Dendritic cell treated with granulocyte-macrophage colony-stimulating factor and Interleukin-4, amounts not matched to agents 40 ng/mL and 50 ng/mL, for 4 days (primary cell): ENCODE measurements at regions not wholly inside any gene's neighbourhood (a gene's known extent, or its start where the extent isn't known, plus 50 kb on each side); places are given as distances from the start of the nearest gene placed in this dataset.
A peak's percentile ranks its signal among the peaks of the same experiment; 100 is the strongest.

Experiments
- H3K27ac Mint-ChIP-seq: one replicate; pipeline ENCODE4 v1.8.0; 2022; ENCODE audit warnings: mild to moderate bottlenecking, mixed read lengths
- H3K27me3 Mint-ChIP-seq: one replicate; pipeline ENCODE4 v1.8.0; 2022; ENCODE audit warnings: mild to moderate bottlenecking, mixed read lengths
- H3K36me3 Mint-ChIP-seq: one replicate; pipeline ENCODE4 v1.8.0; 2022; ENCODE audit warnings: low read depth, mixed read lengths
- H3K4me1 Mint-ChIP-seq: one replicate; pipeline ENCODE4 v1.8.0; 2022; ENCODE audit warnings: low read depth, mixed read lengths
- H3K4me3 Mint-ChIP-seq: one replicate; pipeline ENCODE4 v1.8.0; 2022; ENCODE audit warnings: mild to moderate bottlenecking, moderate library complexity, mixed read lengths
- H3K9me3 Mint-ChIP-seq: one replicate; pipeline ENCODE4 v1.8.0; 2022; ENCODE audit warnings: mixed read lengths
- intact Hi-C: fragments of 100-400 bp; cut with micrococcal nuclease; formaldehyde crosslinking; loops from one replicate; pipeline ENCODE4 v1.15.0; 2022

DNA sequence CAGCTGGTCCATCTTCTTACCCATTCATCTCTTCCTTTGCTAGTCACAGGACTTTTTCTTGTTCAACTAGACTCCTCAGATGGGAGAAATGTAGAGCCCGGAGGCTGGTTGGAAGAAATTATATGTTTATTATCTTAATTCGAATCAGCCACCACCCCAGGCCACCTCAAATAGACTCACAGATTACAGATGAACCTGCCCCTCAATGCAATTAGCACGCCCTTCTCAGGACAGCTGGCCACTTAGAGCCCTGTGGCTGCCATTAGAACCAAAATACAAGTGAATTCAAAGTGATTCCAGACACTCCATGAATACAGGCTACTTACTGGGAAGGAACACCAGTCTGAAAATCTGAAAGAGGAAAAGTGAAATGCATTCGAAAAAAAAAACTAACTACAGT, 176.4 kb downstream of the MAFB start:
- Mint-ChIP-seq H3K27ac (no peak overlapping the region), H3K27me3 (no peaks in the 10 kb centered on the region), H3K4me1 (peaks cover 65% of the 10 kb centered on the region), H3K4me3 (no peak overlapping the region), H3K36me3 (no peaks in the 10 kb centered on the region), H3K9me3 (no peaks in the 10 kb centered on the region)
- intact Hi-C loops, result no loop called here

DNA sequence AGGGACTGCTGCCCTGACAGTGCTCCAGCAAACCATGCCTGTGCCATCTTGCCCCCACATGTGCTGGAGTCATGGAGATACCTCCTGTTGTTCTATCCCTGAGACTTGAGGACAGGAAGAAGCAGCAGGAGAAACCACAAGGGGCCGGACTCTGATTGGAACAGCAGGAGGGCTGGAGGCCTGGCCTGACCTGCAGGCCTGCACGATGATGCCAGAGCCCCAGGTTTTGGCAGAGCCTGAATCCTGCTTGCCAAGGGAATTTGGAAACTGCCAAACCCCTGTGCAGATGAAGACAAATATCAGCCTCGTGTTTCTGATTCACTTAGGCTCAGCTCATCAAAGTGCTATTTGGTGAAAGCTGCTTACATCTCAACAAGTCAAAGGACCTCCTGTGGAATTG, 177.6 kb downstream of the MAFB start:
- Mint-ChIP-seq H3K36me3 (no peaks in the 10 kb centered on the region), H3K27ac (peak overlapping the region; percentile 45), H3K4me3 (no peak overlapping the region), H3K9me3 (no peaks in the 10 kb centered on the region), H3K27me3 (no peaks in the 10 kb centered on the region), H3K4me1 (peaks cover 73% of the 10 kb centered on the region)
- intact Hi-C loops, result no loop called here

DNA sequence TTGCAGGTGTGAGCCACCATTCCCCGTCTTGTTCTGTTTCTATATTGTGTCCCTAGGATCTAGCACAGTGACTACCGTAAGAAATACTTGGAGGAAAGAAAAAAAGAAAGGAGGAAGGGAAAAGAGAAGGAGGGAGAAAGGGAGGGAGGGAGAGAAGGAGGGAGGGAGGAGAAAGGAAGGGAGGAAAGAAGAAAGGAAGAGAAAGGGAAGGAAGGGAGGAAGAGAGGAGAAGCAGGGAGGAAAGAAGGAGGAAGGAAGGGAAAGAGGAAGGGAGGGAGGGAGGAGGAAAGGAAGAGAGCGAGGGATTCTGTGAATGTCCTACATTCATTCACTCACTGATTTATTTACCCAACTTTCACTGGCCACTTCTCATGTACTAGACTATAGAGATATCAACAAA, 178.4 kb downstream of the MAFB start:
- no peaks in the 10 kb centered on the region for H3K27me3 Mint-ChIP-seq
- no peak overlapping the region for H3K4me3 Mint-ChIP-seq
- peaks cover 82% of the 10 kb centered on the region for H3K4me1 Mint-ChIP-seq
- H3K27ac Mint-ChIP-seq, result peak overlapping the region; percentile 45
- H3K36me3 Mint-ChIP-seq, result no peaks in the 10 kb centered on the region
- no peaks in the 10 kb centered on the region for H3K9me3 Mint-ChIP-seq
- intact Hi-C loops, result no loop called here

DNA sequence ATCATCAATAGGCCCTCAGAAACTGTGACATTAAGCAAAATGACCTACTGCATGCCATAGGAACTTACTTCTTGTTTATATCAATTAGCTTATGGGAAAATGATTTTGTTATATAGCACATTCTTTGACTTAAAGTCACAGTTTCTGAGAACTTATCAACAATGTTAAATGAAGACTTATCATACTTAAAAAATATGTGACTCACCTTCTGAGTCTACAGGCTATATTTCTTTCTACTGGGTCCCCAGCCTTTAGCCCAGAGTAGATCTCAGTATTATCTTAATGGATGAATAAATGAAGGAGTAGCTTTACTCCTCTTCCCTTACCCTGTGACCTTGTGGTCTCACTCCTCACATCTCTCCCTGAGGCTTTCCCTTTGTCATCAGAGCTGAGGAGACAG, 180.2 kb downstream of the MAFB start:
- Mint-ChIP-seq H3K36me3 (no peaks in the 10 kb centered on the region), H3K27ac (peak overlapping the region; percentile 12), H3K4me3 (no peak overlapping the region), H3K9me3 (no peaks in the 10 kb centered on the region), H3K4me1 (peaks cover 78% of the 10 kb centered on the region), H3K27me3 (no peaks in the 10 kb centered on the region)
- intact Hi-C loops, result loop anchor here (5.0 kb wide), 2 partner anchors 37 to 173 kb away; no protein-coding TSS in a partner anchor

DNA sequence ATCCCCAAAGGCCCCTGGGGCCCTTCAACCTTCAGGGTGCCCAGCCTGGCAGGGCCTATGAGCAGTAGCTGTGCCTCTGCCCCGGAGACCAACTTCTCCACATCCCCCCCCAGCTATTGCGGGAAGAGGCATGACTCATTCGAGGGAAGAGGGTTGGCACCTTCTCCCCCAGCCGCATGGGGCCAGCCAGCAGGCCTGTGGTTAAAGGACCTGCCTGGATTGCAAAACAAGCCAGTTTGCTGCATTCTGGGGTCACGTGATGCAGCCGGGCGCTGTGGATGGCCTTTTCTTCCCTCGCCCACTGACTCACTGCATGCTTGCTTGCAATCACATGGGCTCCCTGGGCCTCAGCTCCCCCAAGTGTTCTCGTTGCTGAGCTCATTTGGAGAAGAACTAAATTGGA, 182.5 kb downstream of the MAFB start:
- peaks cover 83% of the 10 kb centered on the region for H3K4me1 Mint-ChIP-seq
- peak overlapping the region; percentile 77 for H3K27ac Mint-ChIP-seq
- H3K27me3 Mint-ChIP-seq, result no peaks in the 10 kb centered on the region
- no peaks in the 10 kb centered on the region for H3K9me3 Mint-ChIP-seq
- H3K4me3 Mint-ChIP-seq, result no peak overlapping the region
- intact Hi-C loops, result loop anchor here (1.0 to 5.0 kb wide), 3 partner anchors 8 to 176 kb away; no protein-coding TSS in a partner anchor
- no peaks in the 10 kb centered on the region for H3K36me3 Mint-ChIP-seq

DNA sequence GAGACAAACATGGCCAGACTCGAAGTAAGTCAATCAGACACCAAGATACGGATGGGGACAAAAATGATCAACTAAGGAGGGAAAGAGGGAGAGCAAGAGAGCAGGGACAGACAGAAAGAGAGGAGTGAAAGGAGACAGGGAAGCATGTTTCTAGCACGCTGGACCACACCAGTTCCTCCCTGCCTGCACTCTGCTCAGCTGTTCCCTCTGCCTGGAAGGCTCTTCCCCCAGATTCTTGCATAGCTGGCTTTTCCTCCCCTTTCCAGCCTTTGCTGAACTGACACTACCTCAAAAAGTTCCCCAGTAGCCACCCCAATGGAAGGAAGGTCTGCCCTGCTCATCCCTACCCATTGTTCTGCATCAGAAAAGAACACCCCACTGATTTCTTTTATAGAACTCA, 185.9 kb downstream of the MAFB start:
- H3K4me3 Mint-ChIP-seq, result no peak overlapping the region
- no peaks in the 10 kb centered on the region for H3K27me3 Mint-ChIP-seq
- no peaks in the 10 kb centered on the region for H3K9me3 Mint-ChIP-seq
- H3K27ac Mint-ChIP-seq, result peak overlapping the region; percentile 78
- intact Hi-C loops, result no loop called here
- no peaks in the 10 kb centered on the region for H3K36me3 Mint-ChIP-seq
- H3K4me1 Mint-ChIP-seq, result peaks cover 73% of the 10 kb centered on the region

DNA sequence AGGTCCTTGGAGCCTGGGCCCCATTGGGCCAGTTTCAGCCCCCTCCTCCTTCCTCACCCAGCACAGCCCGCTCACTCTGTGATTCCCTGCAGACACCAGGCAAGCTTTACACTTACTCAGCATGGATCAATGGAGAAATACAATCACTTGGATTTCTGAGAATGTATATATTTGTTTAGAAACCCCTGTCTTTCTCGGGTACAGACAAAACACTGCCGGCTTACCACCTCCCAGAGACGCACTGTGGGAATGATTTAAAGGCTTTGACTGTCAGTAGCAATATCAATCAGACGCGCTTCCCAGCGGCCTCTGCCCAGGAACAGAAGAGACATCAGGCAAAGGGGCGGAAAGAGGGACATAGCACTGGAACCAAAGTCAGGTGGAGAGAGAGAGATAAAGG, 186.5 kb downstream of the MAFB start:
- peak overlapping the region; percentile 78 for H3K27ac Mint-ChIP-seq
- H3K36me3 Mint-ChIP-seq, result no peaks in the 10 kb centered on the region
- intact Hi-C loops, result no loop called here
- peaks cover 71% of the 10 kb centered on the region for H3K4me1 Mint-ChIP-seq
- H3K27me3 Mint-ChIP-seq, result no peaks in the 10 kb centered on the region
- no peaks in the 10 kb centered on the region for H3K9me3 Mint-ChIP-seq
- H3K4me3 Mint-ChIP-seq, result no peak overlapping the region

DNA sequence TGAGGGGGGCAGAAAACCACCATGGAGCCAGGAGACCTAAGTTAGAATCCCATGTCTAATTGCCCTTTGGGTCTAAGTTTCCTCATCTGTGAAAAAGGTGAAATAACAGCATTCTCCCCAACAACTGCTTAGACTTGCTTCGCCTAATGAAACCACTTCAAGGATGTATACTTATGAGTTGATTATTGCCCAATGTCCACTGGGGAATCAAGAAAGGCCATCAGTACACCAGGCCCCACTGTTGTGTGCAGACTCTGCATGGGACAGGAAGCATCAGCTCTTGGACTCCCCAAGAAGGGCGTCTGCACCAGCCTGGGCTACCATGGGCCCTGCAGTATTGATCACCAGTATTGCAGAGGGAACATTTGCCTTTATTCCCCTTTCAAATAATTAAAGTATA, 189.6 kb downstream of the MAFB start:
- Mint-ChIP-seq H3K4me1 (peaks cover 73% of the 10 kb centered on the region), H3K4me3 (no peak overlapping the region), H3K27me3 (no peaks in the 10 kb centered on the region), H3K36me3 (no peaks in the 10 kb centered on the region), H3K9me3 (no peaks in the 10 kb centered on the region), H3K27ac (peak overlapping the region; percentile 91)
- intact Hi-C loops, result loop anchor here (5.0 kb wide), 1 partner anchor 37 kb away; no protein-coding TSS in a partner anchor

DNA sequence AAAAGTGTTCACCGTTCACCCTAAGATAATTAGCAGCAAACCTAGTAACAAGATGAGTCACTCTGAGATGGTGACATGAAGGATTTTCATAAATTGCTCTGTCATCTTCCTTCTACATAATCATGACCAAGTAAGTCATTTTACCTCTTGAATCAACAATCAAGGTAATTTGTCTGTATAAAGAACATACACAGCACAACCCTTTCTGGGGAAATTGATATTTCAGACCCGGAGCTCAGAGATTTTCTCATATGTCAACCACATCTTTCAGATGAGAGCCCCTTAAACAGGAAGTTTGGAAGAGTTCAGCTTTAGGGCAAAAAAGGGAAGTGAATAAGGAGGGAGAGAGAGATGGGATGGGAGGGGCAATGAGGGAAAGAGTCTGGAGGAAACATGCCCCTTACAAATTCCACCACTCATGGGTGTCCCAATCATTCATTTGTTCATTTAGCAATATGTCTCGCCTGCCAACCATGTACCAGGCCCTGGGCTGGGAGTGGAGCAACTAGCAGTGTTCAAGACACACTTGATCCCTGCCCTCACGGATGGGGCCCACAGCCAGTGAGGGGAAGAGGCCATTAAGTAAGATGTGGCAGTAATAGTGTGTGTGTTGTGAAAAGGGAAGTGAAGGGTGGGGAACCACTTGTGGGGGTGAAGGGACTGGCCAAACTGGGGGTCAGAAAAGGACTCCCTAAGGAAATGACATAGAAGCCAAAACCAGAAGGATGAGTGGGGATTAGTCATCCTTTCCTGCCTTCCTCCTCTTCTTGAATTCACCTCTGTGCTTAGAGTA, 190.9 kb downstream of the MAFB start:
- no peaks in the 10 kb centered on the region for H3K27me3 Mint-ChIP-seq
- H3K27ac Mint-ChIP-seq, result peak overlapping the region; percentile 91
- H3K4me1 Mint-ChIP-seq, result peaks cover 78% of the 10 kb centered on the region
- intact Hi-C loops, result loop anchor here (1.0 to 5.0 kb wide), 2 partner anchors 8 to 36 kb away; no protein-coding TSS in a partner anchor
- peak overlapping the region; percentile 21 for H3K4me3 Mint-ChIP-seq
- no peaks in the 10 kb centered on the region for H3K9me3 Mint-ChIP-seq
- no peaks in the 10 kb centered on the region for H3K36me3 Mint-ChIP-seq

DNA sequence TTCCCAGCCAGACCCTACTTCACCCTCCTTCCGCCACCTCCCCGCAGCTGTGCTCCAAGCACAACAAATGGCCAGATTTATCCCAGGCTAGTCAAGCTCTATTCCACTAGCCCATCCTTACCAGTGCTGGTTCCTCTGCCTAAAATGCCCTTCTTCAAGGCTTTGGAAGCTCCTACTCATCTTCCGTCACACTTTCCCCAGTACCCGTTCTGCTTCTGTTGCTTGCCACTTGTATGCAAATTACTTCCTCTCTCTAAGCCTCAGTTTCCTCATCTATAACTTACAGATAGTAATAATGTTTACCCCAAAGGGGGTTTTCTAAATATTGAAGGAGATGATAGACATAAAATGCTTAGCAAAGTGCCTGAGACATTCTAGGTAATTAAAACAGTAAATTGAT, 193.1 kb downstream of the MAFB start:
- Mint-ChIP-seq H3K4me3 (no peak overlapping the region), H3K36me3 (no peaks in the 10 kb centered on the region), H3K27me3 (no peaks in the 10 kb centered on the region), H3K4me1 (peaks cover 78% of the 10 kb centered on the region), H3K27ac (peak overlapping the region; percentile 61), H3K9me3 (no peaks in the 10 kb centered on the region)
- intact Hi-C loops, result loop anchor here (5.0 kb wide), 1 partner anchor 34 kb away; no protein-coding TSS in a partner anchor

DNA sequence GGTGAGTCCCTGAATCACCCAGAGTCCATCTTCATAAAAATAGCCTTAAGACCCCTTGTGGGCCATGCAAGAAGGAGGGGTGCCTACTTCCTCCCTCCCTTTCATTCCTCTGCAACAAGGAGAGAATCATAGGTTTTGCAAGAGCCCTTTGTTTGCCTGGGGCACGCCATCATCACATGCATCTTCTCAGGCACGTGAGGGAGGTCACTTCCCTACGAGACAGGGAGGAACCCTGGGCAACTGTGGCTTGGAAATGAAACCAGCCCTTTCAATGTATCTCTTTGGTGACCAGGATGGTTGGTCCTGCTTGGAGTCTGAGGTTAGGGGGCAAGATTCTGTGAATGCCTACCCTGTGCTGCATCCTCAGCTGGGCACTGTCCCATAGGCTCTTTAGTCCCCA, 194.8 kb downstream of the MAFB start:
- no peaks in the 10 kb centered on the region for H3K36me3 Mint-ChIP-seq
- intact Hi-C loops, result no loop called here
- no peak overlapping the region for H3K4me3 Mint-ChIP-seq
- H3K27me3 Mint-ChIP-seq, result no peaks in the 10 kb centered on the region
- H3K4me1 Mint-ChIP-seq, result peaks cover 72% of the 10 kb centered on the region
- H3K27ac Mint-ChIP-seq, result peak overlapping the region; percentile 61
- H3K9me3 Mint-ChIP-seq, result no peaks in the 10 kb centered on the region

DNA sequence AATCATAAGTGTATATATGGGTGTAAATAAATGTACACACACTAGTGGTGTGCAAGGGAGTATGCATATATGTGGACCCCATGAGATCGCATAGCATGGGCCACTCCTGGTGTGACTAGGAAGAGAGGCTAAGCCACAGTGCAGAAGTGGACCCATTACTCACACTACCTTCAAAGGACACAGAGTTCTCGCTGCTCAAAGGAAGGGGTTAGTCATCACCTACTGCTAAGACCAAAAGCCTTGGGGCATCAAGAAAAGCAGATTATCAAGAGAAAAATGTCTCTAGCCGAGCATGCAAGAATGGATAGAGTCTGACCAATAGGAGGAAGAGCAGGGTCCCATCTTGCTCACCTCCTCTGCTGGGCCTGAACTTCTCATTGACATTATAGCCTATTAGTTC, 195.5 kb downstream of the MAFB start:
- intact Hi-C loops, result no loop called here
- no peaks in the 10 kb centered on the region for H3K27me3 Mint-ChIP-seq
- H3K4me1 Mint-ChIP-seq, result peaks cover 66% of the 10 kb centered on the region
- H3K4me3 Mint-ChIP-seq, result no peak overlapping the region
- no peaks in the 10 kb centered on the region for H3K9me3 Mint-ChIP-seq
- H3K27ac Mint-ChIP-seq, result peak overlapping the region; percentile 61
- H3K36me3 Mint-ChIP-seq, result no peaks in the 10 kb centered on the region

DNA sequence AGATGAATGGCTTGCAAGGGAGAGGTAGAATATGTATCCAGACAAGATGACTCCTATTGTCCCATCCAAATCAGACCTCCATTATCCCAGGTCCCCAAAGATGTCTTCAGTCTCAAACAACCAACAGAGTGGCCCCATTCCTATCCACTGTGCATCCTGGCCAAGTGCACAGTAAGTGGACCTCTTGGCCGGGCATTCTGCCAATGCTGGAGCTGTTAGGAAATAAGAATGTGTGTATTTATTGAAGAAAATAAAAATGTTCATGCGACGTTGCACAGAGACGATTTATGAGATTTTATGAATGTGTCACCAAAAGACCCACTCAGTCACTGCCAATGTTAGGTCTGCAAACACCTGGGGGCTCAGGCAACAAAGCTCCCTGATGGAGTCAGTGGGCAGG, 196.0 kb downstream of the MAFB start:
- intact Hi-C loops, result no loop called here
- no peak overlapping the region for H3K4me3 Mint-ChIP-seq
- no peaks in the 10 kb centered on the region for H3K9me3 Mint-ChIP-seq
- H3K36me3 Mint-ChIP-seq, result no peaks in the 10 kb centered on the region
- no peak overlapping the region for H3K27ac Mint-ChIP-seq
- no peaks in the 10 kb centered on the region for H3K27me3 Mint-ChIP-seq
- H3K4me1 Mint-ChIP-seq, result peaks cover 65% of the 10 kb centered on the region

DNA sequence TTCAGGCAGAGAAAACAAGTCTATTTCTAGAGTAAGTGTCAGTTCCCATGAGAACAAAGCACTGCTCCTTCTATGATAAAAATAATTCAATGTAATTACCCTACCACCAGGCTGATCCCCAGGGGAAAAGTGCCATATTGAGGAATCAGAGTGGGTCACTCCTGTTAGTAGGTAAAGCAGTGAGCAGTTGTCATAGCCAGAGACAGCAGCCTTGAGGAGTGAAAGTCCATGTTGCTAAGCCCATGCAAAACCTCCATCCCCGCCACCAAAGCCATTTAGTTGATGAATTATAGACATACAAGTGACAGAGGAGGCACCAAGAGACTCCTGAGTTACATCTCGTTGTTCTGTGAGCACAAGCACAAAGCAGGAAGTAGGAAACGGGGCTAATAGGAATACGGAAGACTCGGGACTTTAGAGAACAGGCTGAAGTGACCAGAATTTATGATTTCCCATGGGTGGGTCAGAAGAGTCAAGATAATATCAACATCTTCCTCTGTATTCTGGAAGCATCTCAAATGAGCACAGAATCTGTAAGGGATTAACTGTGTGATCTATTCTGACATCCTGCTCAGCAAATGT, 197.9 kb downstream of the MAFB start:
- H3K27ac Mint-ChIP-seq, result peak overlapping the region; percentile 46
- no peak overlapping the region for H3K4me3 Mint-ChIP-seq
- no peaks in the 10 kb centered on the region for H3K27me3 Mint-ChIP-seq
- no peaks in the 10 kb centered on the region for H3K9me3 Mint-ChIP-seq
- intact Hi-C loops, result no loop called here
- no peaks in the 10 kb centered on the region for H3K36me3 Mint-ChIP-seq
- H3K4me1 Mint-ChIP-seq, result peaks cover 57% of the 10 kb centered on the region
